ENCODE measurements at regions not wholly inside any gene's neighbourhood (a gene's known extent, or its start where the extent isn't known, plus 50 kb on each side); places are given as distances from the start of the nearest gene placed in this dataset.

GRCh38 chr16:65884018-65884417, 482.5 kb upstream of the CDH5 start:
- Histone ChIP-seq H3K4me1 (ENCODE audit: control insufficient read depth in 1 of 2, insufficient read depth in 2 of 2, low read length in 2 of 2) (no peaks in the 10 kb centered on the region), H3K27me3 (ENCODE audit: control insufficient read depth in 1 of 2, insufficient read depth in 2 of 2, low read length in 1 of 2) (no peaks in the 10 kb centered on the region), H3K36me3 (ENCODE audit: control insufficient read depth in 1 of 2, insufficient read depth in 2 of 2, low read length in 1 of 2) (no peaks in the 10 kb centered on the region), H3K4me3 (ENCODE audit: low read length in 2 of 2) (no peak overlapping the region), H3K27ac (ENCODE audit: low read depth in 1 of 2, low read length in 2 of 2) (no peak overlapping the region), H3K9me3 (ENCODE audit: control insufficient read depth, low read length) (no peaks in the 10 kb centered on the region)
- ATAC-seq (ENCODE audit: low FRiP score) (no peak), DNase-seq (no peak)
- WGBS, 2 donors = 76 to 84% methylated on average over 4 of the region's 4 CpGs
- intact Hi-C loops (cut with DNase I) = no loop called here

GRCh38 chr16:65878347-65878746, 488.1 kb upstream of the CDH5 start:
- no peak overlapping the region for H3K27ac ChIP-seq (ENCODE audit: low read depth in 1 of 2, low read length in 2 of 2)
- no peak overlapping the region for H3K4me3 ChIP-seq (ENCODE audit: low read length in 2 of 2)
- H3K9me3 ChIP-seq (ENCODE audit: control insufficient read depth, low read length) = no peaks in the 10 kb centered on the region
- H3K36me3 ChIP-seq (ENCODE audit: control insufficient read depth in 1 of 2, insufficient read depth in 2 of 2, low read length in 1 of 2) = no peaks in the 10 kb centered on the region
- ATAC-seq (ENCODE audit: low FRiP score) = no peak
- no peak for DNase-seq
- 92 to 93% methylated on average over 4 of the region's 4 CpGs for WGBS, 2 donors
- H3K4me1 ChIP-seq (ENCODE audit: control insufficient read depth in 1 of 2, insufficient read depth in 2 of 2, low read length in 2 of 2) = no peaks in the 10 kb centered on the region
- no peaks in the 10 kb centered on the region for H3K27me3 ChIP-seq (ENCODE audit: control insufficient read depth in 1 of 2, insufficient read depth in 2 of 2, low read length in 1 of 2)
- intact Hi-C loops (cut with DNase I) = no loop called here

GRCh38 chr16:65876624-65877023, 489.9 kb upstream of the CDH5 start:
- no peak overlapping the region for H3K4me3 ChIP-seq (ENCODE audit: low read length in 2 of 2)
- no peaks in the 10 kb centered on the region for H3K27me3 ChIP-seq (ENCODE audit: control insufficient read depth in 1 of 2, insufficient read depth in 2 of 2, low read length in 1 of 2)
- ATAC-seq (ENCODE audit: low FRiP score) (no peak), DNase-seq (no peak)
- H3K36me3 ChIP-seq (ENCODE audit: control insufficient read depth in 1 of 2, insufficient read depth in 2 of 2, low read length in 1 of 2) = no peaks in the 10 kb centered on the region
- 67 to 69% methylated on average over 1 of the region's 1 CpG for WGBS, 2 donors
- H3K4me1 ChIP-seq (ENCODE audit: control insufficient read depth in 1 of 2, insufficient read depth in 2 of 2, low read length in 2 of 2) = no peaks in the 10 kb centered on the region
- intact Hi-C loops (cut with DNase I) = no loop called here
- H3K27ac ChIP-seq (ENCODE audit: low read depth in 1 of 2, low read length in 2 of 2) = no peak overlapping the region
- H3K9me3 ChIP-seq (ENCODE audit: control insufficient read depth, low read length) = no peaks in the 10 kb centered on the region

- intact Hi-C loops (cut with DNase I) = no loop called here
- no peak overlapping the region for H3K4me3 ChIP-seq (ENCODE audit: low read length in 2 of 2)
- ATAC-seq (ENCODE audit: low FRiP score) = no peak
- no peaks in the 10 kb centered on the region for H3K36me3 ChIP-seq (ENCODE audit: control insufficient read depth in 1 of 2, insufficient read depth in 2 of 2, low read length in 1 of 2)
- no peaks in the 10 kb centered on the region for H3K27me3 ChIP-seq (ENCODE audit: control insufficient read depth in 1 of 2, insufficient read depth in 2 of 2, low read length in 1 of 2)
- 92 to 96% methylated on average over 3 of the region's 3 CpGs for WGBS, 2 donors
- no peak for DNase-seq
- H3K4me1 ChIP-seq (ENCODE audit: control insufficient read depth in 1 of 2, insufficient read depth in 2 of 2, low read length in 2 of 2) = no peaks in the 10 kb centered on the region
- no peaks in the 10 kb centered on the region for H3K9me3 ChIP-seq (ENCODE audit: control insufficient read depth, low read length)
- no peak overlapping the region for H3K27ac ChIP-seq (ENCODE audit: low read depth in 1 of 2, low read length in 2 of 2)
Observed at GRCh38 chr16:65876056-65876408, 490.5 kb upstream of the CDH5 start.

- H3K4me1 ChIP-seq (ENCODE audit: control insufficient read depth in 1 of 2, insufficient read depth in 2 of 2, low read length in 2 of 2) = no peaks in the 10 kb centered on the region
- no peak overlapping the region for H3K27ac ChIP-seq (ENCODE audit: low read depth in 1 of 2, low read length in 2 of 2)
- no peak for ATAC-seq (ENCODE audit: low FRiP score)
- no peaks in the 10 kb centered on the region for H3K27me3 ChIP-seq (ENCODE audit: control insufficient read depth in 1 of 2, insufficient read depth in 2 of 2, low read length in 1 of 2)
- intact Hi-C loops (cut with DNase I) = no loop called here
- no peak for DNase-seq
- no peak overlapping the region for H3K4me3 ChIP-seq (ENCODE audit: low read length in 2 of 2)
- 71 to 73% methylated on average over 6 of the region's 6 CpGs for WGBS, 2 donors
- H3K36me3 ChIP-seq (ENCODE audit: control insufficient read depth in 1 of 2, insufficient read depth in 2 of 2, low read length in 1 of 2) = no peaks in the 10 kb centered on the region
- no peaks in the 10 kb centered on the region for H3K9me3 ChIP-seq (ENCODE audit: control insufficient read depth, low read length)
Observed at GRCh38 chr16:65875381-65876055, 491.0 kb upstream of the CDH5 start.

GRCh38 chr16:65869261-65869660, 497.2 kb upstream of the CDH5 start:
- WGBS, 2 donors = 64 to 68% methylated on average over 4 of the region's 4 CpGs
- intact Hi-C loops (cut with DNase I) = no loop called here
- ATAC-seq (ENCODE audit: low FRiP score) = no peak
- no peak for DNase-seq
- Histone ChIP-seq H3K27ac (ENCODE audit: low read depth in 1 of 2, low read length in 2 of 2) (no peak overlapping the region), H3K4me1 (ENCODE audit: control insufficient read depth in 1 of 2, insufficient read depth in 2 of 2, low read length in 2 of 2) (no peaks in the 10 kb centered on the region), H3K36me3 (ENCODE audit: control insufficient read depth in 1 of 2, insufficient read depth in 2 of 2, low read length in 1 of 2) (no peaks in the 10 kb centered on the region), H3K4me3 (ENCODE audit: low read length in 2 of 2) (no peak overlapping the region), H3K9me3 (ENCODE audit: control insufficient read depth, low read length) (peaks cover 3% of the 10 kb centered on the region), H3K27me3 (ENCODE audit: control insufficient read depth in 1 of 2, insufficient read depth in 2 of 2, low read length in 1 of 2) (no peaks in the 10 kb centered on the region)

- WGBS, 2 donors = 77 to 86% methylated on average over 6 of the region's 6 CpGs
- H3K27ac ChIP-seq (ENCODE audit: low read depth in 1 of 2, low read length in 2 of 2) = no peak overlapping the region
- no peak overlapping the region for H3K4me3 ChIP-seq (ENCODE audit: low read length in 2 of 2)
- peaks cover 3% of the 10 kb centered on the region for H3K9me3 ChIP-seq (ENCODE audit: control insufficient read depth, low read length)
- H3K4me1 ChIP-seq (ENCODE audit: control insufficient read depth in 1 of 2, insufficient read depth in 2 of 2, low read length in 2 of 2) = no peaks in the 10 kb centered on the region
- DNase-seq (no peak), ATAC-seq (ENCODE audit: low FRiP score) (no peak)
- H3K27me3 ChIP-seq (ENCODE audit: control insufficient read depth in 1 of 2, insufficient read depth in 2 of 2, low read length in 1 of 2) = no peaks in the 10 kb centered on the region
- intact Hi-C loops (cut with DNase I) = no loop called here
- H3K36me3 ChIP-seq (ENCODE audit: control insufficient read depth in 1 of 2, insufficient read depth in 2 of 2, low read length in 1 of 2) = no peaks in the 10 kb centered on the region
Observed at GRCh38 chr16:65867276-65867960, 499.1 kb upstream of the CDH5 start.

GRCh38 chr16:65863236-65863635, 503.3 kb upstream of the CDH5 start:
- Histone ChIP-seq H3K36me3 (ENCODE audit: control insufficient read depth in 1 of 2, insufficient read depth in 2 of 2, low read length in 1 of 2) (no peaks in the 10 kb centered on the region), H3K4me1 (ENCODE audit: control insufficient read depth in 1 of 2, insufficient read depth in 2 of 2, low read length in 2 of 2) (no peaks in the 10 kb centered on the region), H3K27me3 (ENCODE audit: control insufficient read depth in 1 of 2, insufficient read depth in 2 of 2, low read length in 1 of 2) (no peaks in the 10 kb centered on the region), H3K9me3 (ENCODE audit: control insufficient read depth, low read length) (peaks cover 3% of the 10 kb centered on the region), H3K4me3 (ENCODE audit: low read length in 2 of 2) (no peak overlapping the region), H3K27ac (ENCODE audit: low read depth in 1 of 2, low read length in 2 of 2) (no peak overlapping the region)
- DNase-seq (no peak), ATAC-seq (ENCODE audit: low FRiP score) (no peak)
- intact Hi-C loops (cut with DNase I) = no loop called here
- WGBS, 2 donors = 90 to 91% methylated on average over 2 of the region's 2 CpGs

GRCh38 chr16:65861131-65861731, 505.3 kb upstream of the CDH5 start:
- Histone ChIP-seq H3K4me1 (ENCODE audit: control insufficient read depth in 1 of 2, insufficient read depth in 2 of 2, low read length in 2 of 2) (no peaks in the 10 kb centered on the region), H3K9me3 (ENCODE audit: control insufficient read depth, low read length) (peaks cover 3% of the 10 kb centered on the region), H3K4me3 (ENCODE audit: low read length in 2 of 2) (no peak overlapping the region), H3K27me3 (ENCODE audit: control insufficient read depth in 1 of 2, insufficient read depth in 2 of 2, low read length in 1 of 2) (no peaks in the 10 kb centered on the region), H3K36me3 (ENCODE audit: control insufficient read depth in 1 of 2, insufficient read depth in 2 of 2, low read length in 1 of 2) (no peaks in the 10 kb centered on the region), H3K27ac (ENCODE audit: low read depth in 1 of 2, low read length in 2 of 2) (no peak overlapping the region)
- intact Hi-C loops (cut with DNase I) = no loop called here
- DNase-seq = no peak
- no peak for ATAC-seq (ENCODE audit: low FRiP score)
- 62 to 71% methylated on average over 3 of the region's 3 CpGs for WGBS, 2 donors
